ENCODE measurements at regions not wholly inside any gene's neighbourhood (a gene's known extent, or its start where the extent isn't known, plus 50 kb on each side); places are given as distances from the start of the nearest gene placed in this dataset.

DNA sequence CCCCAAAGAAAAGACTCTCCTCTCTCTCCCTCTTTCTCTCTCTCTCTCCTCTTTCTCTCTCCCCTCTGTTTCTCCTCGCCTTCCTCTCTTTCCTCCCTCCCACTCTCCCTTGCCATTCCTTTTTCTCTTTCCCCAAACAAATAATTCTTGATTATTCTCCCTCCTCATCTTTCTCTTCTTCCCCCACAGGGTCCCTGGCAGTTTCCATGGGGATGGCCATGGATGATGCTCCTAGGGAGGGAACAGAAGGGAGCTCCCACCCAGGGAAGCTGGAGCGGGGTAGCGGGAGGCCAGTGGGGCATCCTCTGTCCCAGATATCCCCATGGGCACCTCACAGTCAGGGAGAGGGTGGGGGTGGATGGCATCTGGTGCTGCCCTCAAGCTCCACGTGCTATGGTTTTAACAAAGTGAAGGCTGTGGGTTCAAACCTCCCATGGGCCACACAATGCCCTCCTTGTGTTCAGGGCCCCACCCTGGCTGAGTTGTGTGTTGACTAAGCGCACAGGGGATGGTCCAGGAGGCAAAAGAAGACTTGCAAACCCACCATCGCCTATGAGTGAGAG is 266.4 kb downstream of the BUD13 start:
- TF ChIP-seq CTCF (IDR thresholded peaks at IDR 0.05) (no peak), POLR2AphosphoS5 (IDR thresholded peaks at IDR 0.05) (no peak), EP300 (IDR thresholded peaks at IDR 0.05) (no peak), POLR2A (IDR thresholded peaks at IDR 0.05) (no peak)
